ENCODE measurements at regions not wholly inside any gene's neighbourhood (a gene's known extent, or its start where the extent isn't known, plus 50 kb on each side); places are given as distances from the start of the nearest gene placed in this dataset.

- in situ Hi-C loops (cut with HindIII; ENCODE audit: low pct_unique_long_range_greater_than_20kb, low sequenced_read_pairs) (no loop called here), intact Hi-C loops (cut with micrococcal nuclease; ENCODE audit: unreplicated experiment) (no loop called here)
- POLR2A ChIA-PET, result no interaction called here
- DNase-seq (ENCODE audit: low read depth, low spot score), result no peak
- no TSS peak for BruUV-seq (replicated peaks)
- Histone ChIP-seq H3K4me3 (ENCODE audit: low read depth in 2 of 2, low read length in 2 of 2) (no peak overlapping the region), H3K27ac (ENCODE audit: low read length) (no peak overlapping the region), H3K27me3 (ENCODE audit: control insufficient read depth, insufficient read depth, low read length) (no peaks in the 10 kb centered on the region), H3K9me3 (ENCODE audit: control insufficient read depth, insufficient read depth, low read depth, low read length) (no peaks in the 10 kb centered on the region), H3K36me3 (ENCODE audit: control insufficient read depth, insufficient read depth, low read length) (no peaks in the 10 kb centered on the region), H3K4me1 (ENCODE audit: control insufficient read depth, insufficient read depth, low read length) (no peaks in the 10 kb centered on the region)
- CTCF ChIA-PET, result interaction anchor here (0.6 kb wide), 1 partner anchor 285 kb away, joined by 5 read pairs; no protein-coding TSS in a partner anchor
- TF ChIP-seq SIN3A (IDR thresholded peaks at IDR 0.05; ENCODE audit: borderline replicate concordance, insufficient read depth, low read depth, low read length) (no peak), TCF7L2 (IDR thresholded peaks at IDR 0.05; ENCODE audit: low read depth, low read length) (no peak), POLR2AphosphoS5 (IDR thresholded peaks at IDR 0.05; ENCODE audit: low read depth, low read length) (no peak), REST (IDR thresholded peaks at IDR 0.05; ENCODE audit: insufficient read depth in 1 of 2, low read depth in 2 of 2, low read length in 1 of 2) (no peak), CTCF (IDR thresholded peaks at IDR 0.05) (no peak)
- no peak for ATAC-seq
Measured at GRCh38 chr11:71075871-71076420, 176.4 kb downstream of the SHANK2 start.

GRCh38 chr11:71075116-71075720 lies 177.2 kb downstream of the SHANK2 start:
- CTCF ChIA-PET, result no interaction called here

More at GRCh38 chr11:71075116-71075720, 177.2 kb downstream of the SHANK2 start:
- ATAC-seq, result no peak
- DNase-seq (ENCODE audit: low read depth, low spot score), result no peak
- POLR2A ChIA-PET, result no interaction called here
- intact Hi-C loops (cut with micrococcal nuclease; ENCODE audit: unreplicated experiment) (no loop called here), in situ Hi-C loops (cut with HindIII; ENCODE audit: low pct_unique_long_range_greater_than_20kb, low sequenced_read_pairs) (no loop called here)
- Histone ChIP-seq H3K4me3 (ENCODE audit: low read depth in 2 of 2, low read length in 2 of 2) (no peak overlapping the region), H3K4me1 (ENCODE audit: control insufficient read depth, insufficient read depth, low read length) (no peaks in the 10 kb centered on the region), H3K27me3 (ENCODE audit: control insufficient read depth, insufficient read depth, low read length) (no peaks in the 10 kb centered on the region), H3K27ac (ENCODE audit: low read length) (no peak overlapping the region), H3K36me3 (ENCODE audit: control insufficient read depth, insufficient read depth, low read length) (no peaks in the 10 kb centered on the region), H3K9me3 (ENCODE audit: control insufficient read depth, insufficient read depth, low read depth, low read length) (no peaks in the 10 kb centered on the region)
- no TSS peak for BruUV-seq (replicated peaks)
- TF ChIP-seq SIN3A (IDR thresholded peaks at IDR 0.05; ENCODE audit: borderline replicate concordance, insufficient read depth, low read depth, low read length) (no peak), POLR2AphosphoS5 (IDR thresholded peaks at IDR 0.05; ENCODE audit: low read depth, low read length) (no peak), CTCF (IDR thresholded peaks at IDR 0.05) (no peak), REST (IDR thresholded peaks at IDR 0.05; ENCODE audit: insufficient read depth in 1 of 2, low read depth in 2 of 2, low read length in 1 of 2) (no peak), TCF7L2 (IDR thresholded peaks at IDR 0.05; ENCODE audit: low read depth, low read length) (no peak)
